Muscle layer of colon (tissue), 2 donors: ENCODE measurements at regions not wholly inside any gene's neighbourhood (a gene's known extent, or its start where the extent isn't known, plus 50 kb on each side); places are given as distances from the start of the nearest gene placed in this dataset.

Experiments used
- H3K27ac ChIP-seq: one replicate; pipeline ENCODE4 v1.7.0; 2013; ENCODE audit warnings: low read depth, mild to moderate bottlenecking, low read length, moderate library complexity
- H3K27me3 ChIP-seq, 2 donors: one replicate each; pipeline ENCODE4 v1.7.0; 2013; ENCODE audit warnings: low read length in 2 of 2, mild to moderate bottlenecking in 2 of 2; ENCODE audit not compliant: insufficient read depth in 2 of 2, control insufficient read depth in 1 of 2
- H3K36me3 ChIP-seq: one replicate; pipeline ENCODE4 v1.7.0; 2013; ENCODE audit warnings: mild to moderate bottlenecking, low read length; ENCODE audit not compliant: insufficient read depth
- H3K4me1 ChIP-seq: one replicate; pipeline ENCODE4 v1.7.0; 2013; ENCODE audit warnings: mild to moderate bottlenecking, low read length; ENCODE audit not compliant: insufficient read depth
- H3K4me3 ChIP-seq, 2 donors: one replicate each; pipeline ENCODE4 v1.7.0; 2013; ENCODE audit warnings: low read length in 2 of 2, low read depth in 1 of 2, mild to moderate bottlenecking in 1 of 2, moderate library complexity in 1 of 2
- H3K9ac ChIP-seq: one replicate; pipeline ENCODE4 v1.7.0; 2013; ENCODE audit warnings: low read length
- H3K9me3 ChIP-seq: one replicate; pipeline ENCODE4 v1.7.0; 2013; ENCODE audit warnings: mild to moderate bottlenecking, low read length
- donor health status: abdominal sarcoma.
- donor health status: Adenocarcinoma of cecum.

GRCh38 chr18:29060349-29060748 lies 883.4 kb upstream of the CDH2 start:
- no peaks in the 10 kb centered on the region for H3K9me3 ChIP-seq
- H3K36me3 ChIP-seq, result no peaks in the 10 kb centered on the region
- no peaks in the 10 kb centered on the region for H3K27me3 ChIP-seq
- H3K4me1 ChIP-seq, result no peaks in the 10 kb centered on the region
- H3K9ac ChIP-seq, result no peak overlapping the region
- H3K27ac ChIP-seq, result no peak overlapping the region
- no peak overlapping the region for H3K4me3 ChIP-seq

- no peak overlapping the region for H3K9ac ChIP-seq
- no peaks in the 10 kb centered on the region for H3K36me3 ChIP-seq
- no peak overlapping the region for H3K4me3 ChIP-seq
- H3K27ac ChIP-seq, result no peak overlapping the region
- no peaks in the 10 kb centered on the region for H3K27me3 ChIP-seq
- no peaks in the 10 kb centered on the region for H3K4me1 ChIP-seq
- no peaks in the 10 kb centered on the region for H3K9me3 ChIP-seq
These were observed 880.8 kb upstream of the CDH2 start for GRCh38 chr18:29057703-29058102.

GRCh38 chr18:29056800-29057199 lies 879.9 kb upstream of the CDH2 start:
- Histone ChIP-seq H3K4me1 (no peaks in the 10 kb centered on the region), H3K36me3 (no peaks in the 10 kb centered on the region), H3K27ac (no peak overlapping the region), H3K27me3 (no peaks in the 10 kb centered on the region), H3K4me3 (no peak overlapping the region), H3K9me3 (no peaks in the 10 kb centered on the region), H3K9ac (no peak overlapping the region)

GRCh38 chr18:29041976-29042375 lies 865.0 kb upstream of the CDH2 start:
- Histone ChIP-seq H3K4me3 (no peak overlapping the region), H3K4me1 (no peaks in the 10 kb centered on the region), H3K27ac (no peak overlapping the region), H3K27me3 (no peaks in the 10 kb centered on the region), H3K36me3 (no peaks in the 10 kb centered on the region), H3K9me3 (no peaks in the 10 kb centered on the region), H3K9ac (no peak overlapping the region)

GRCh38 chr18:29034113-29034856 lies 857.4 kb upstream of the CDH2 start:
- Histone ChIP-seq H3K9me3 (no peaks in the 10 kb centered on the region), H3K27me3 (no peaks in the 10 kb centered on the region), H3K4me3 (no peak overlapping the region), H3K9ac (no peak overlapping the region), H3K36me3 (no peaks in the 10 kb centered on the region), H3K27ac (no peak overlapping the region), H3K4me1 (no peaks in the 10 kb centered on the region)

- Histone ChIP-seq H3K9ac (no peak overlapping the region), H3K27ac (no peak overlapping the region), H3K4me3 (no peak overlapping the region), H3K27me3 (no peaks in the 10 kb centered on the region), H3K9me3 (no peaks in the 10 kb centered on the region), H3K36me3 (no peaks in the 10 kb centered on the region), H3K4me1 (no peaks in the 10 kb centered on the region)
These were observed 851.6 kb upstream of the CDH2 start for GRCh38 chr18:29028560-29028959.

- no peak overlapping the region for H3K9ac ChIP-seq
- H3K9me3 ChIP-seq, result no peaks in the 10 kb centered on the region
- no peak overlapping the region for H3K27ac ChIP-seq
- H3K4me1 ChIP-seq, result no peaks in the 10 kb centered on the region
- no peaks in the 10 kb centered on the region for H3K27me3 ChIP-seq
- no peaks in the 10 kb centered on the region for H3K36me3 ChIP-seq
- H3K4me3 ChIP-seq, result no peak overlapping the region
These were observed 842.0 kb upstream of the CDH2 start for GRCh38 chr18:29018976-29019375.

- H3K4me3 ChIP-seq, result no peak overlapping the region
- no peaks in the 10 kb centered on the region for H3K27me3 ChIP-seq
- H3K9me3 ChIP-seq, result no peaks in the 10 kb centered on the region
- H3K4me1 ChIP-seq, result no peaks in the 10 kb centered on the region
- H3K9ac ChIP-seq, result no peak overlapping the region
- no peak overlapping the region for H3K27ac ChIP-seq
- no peaks in the 10 kb centered on the region for H3K36me3 ChIP-seq
These were observed 836.0 kb upstream of the CDH2 start for GRCh38 chr18:29012883-29013465.

GRCh38 chr18:29012364-29012763 lies 835.4 kb upstream of the CDH2 start:
- H3K9ac ChIP-seq, result no peak overlapping the region
- H3K36me3 ChIP-seq, result no peaks in the 10 kb centered on the region

GRCh38 chr18:29009250-29009803 lies 832.4 kb upstream of the CDH2 start:
- Histone ChIP-seq H3K27ac (no peak overlapping the region), H3K4me3 (no peak overlapping the region), H3K9me3 (no peaks in the 10 kb centered on the region), H3K27me3 (no peaks in the 10 kb centered on the region), H3K36me3 (no peaks in the 10 kb centered on the region), H3K9ac (no peak overlapping the region), H3K4me1 (no peaks in the 10 kb centered on the region)

More at GRCh38 chr18:29012364-29012763, 835.4 kb upstream of the CDH2 start:
- no peaks in the 10 kb centered on the region for H3K4me1 ChIP-seq
- H3K9me3 ChIP-seq, result no peaks in the 10 kb centered on the region
- no peaks in the 10 kb centered on the region for H3K27me3 ChIP-seq
- no peak overlapping the region for H3K27ac ChIP-seq
- H3K4me3 ChIP-seq, result no peak overlapping the region

- Histone ChIP-seq H3K4me1 (no peaks in the 10 kb centered on the region), H3K9me3 (no peaks in the 10 kb centered on the region), H3K27ac (no peak overlapping the region), H3K36me3 (no peaks in the 10 kb centered on the region), H3K9ac (no peak overlapping the region), H3K4me3 (no peak overlapping the region), H3K27me3 (no peaks in the 10 kb centered on the region)
These were observed 831.9 kb upstream of the CDH2 start for GRCh38 chr18:29008809-29009208.
